CD4-positive, alpha-beta T cell treated with Interleukin-17A for 4 hours (primary cell): ENCODE measurements at regions not wholly inside any gene's neighbourhood (a gene's known extent, or its start where the extent isn't known, plus 50 kb on each side); places are given as distances from the start of the nearest gene placed in this dataset.

Source experiments
- DNase-seq: peaks from one replicate; pipeline ENCODE4 v3.0.0-alpha.2; 2020; ENCODE audit warnings: mixed read lengths

DNA sequence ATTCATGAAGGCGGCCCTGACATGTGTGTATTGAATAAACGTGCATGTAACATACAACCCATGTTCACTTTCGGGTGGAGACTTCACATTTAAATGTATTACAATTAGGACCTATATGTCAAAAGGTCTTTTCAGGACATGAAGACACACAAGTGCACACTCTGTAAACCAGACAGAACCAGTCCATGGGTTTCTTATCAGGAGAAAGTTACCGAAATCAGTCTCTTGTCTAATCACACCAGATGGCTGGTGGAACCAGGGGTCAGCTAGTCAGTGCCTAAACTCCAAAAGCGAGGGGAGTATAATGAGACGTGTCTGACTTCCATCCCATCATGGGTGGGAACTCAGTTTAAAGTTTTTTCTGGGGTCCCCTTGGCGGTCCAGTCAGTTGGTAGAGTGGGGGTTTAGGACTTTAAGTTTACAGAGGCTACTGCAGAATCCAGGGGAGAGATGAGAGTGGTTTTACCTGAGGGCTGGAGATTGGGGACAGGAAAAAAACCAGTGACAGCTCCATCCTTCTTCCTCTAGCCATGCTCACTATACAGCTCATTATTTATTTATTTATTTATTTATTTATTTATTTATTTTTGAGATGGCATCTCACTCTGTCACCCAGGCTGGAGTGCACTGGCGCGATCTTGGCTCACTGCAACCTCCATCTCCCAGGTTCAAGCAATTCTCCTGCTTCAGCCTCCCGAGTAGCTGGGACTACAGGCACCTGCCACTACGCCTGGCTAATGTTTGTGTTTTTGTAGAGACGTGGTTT lies 251.3 kb upstream of the LYZL1 start:
- no peak for DNase-seq

DNA sequence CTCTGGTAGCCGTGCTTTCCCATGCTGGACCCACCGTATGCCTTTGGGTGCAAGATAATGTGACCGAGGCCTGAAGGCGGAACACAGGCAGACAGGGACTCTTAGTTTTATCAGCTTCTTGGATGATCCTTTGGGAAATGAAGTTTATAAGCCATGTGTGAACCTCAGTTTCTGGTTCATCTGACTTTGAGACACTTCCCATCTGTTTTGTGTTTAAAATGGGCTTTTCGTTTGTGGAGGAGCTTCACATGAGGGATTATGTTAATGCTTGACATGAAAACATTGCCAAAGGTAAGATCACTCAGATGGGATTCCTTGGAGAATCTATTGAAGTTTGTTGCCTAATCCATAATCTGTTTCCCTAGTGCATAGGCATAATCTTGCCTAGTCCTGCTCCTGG lies 249.8 kb upstream of the LYZL1 start:
- no peak for DNase-seq

DNA sequence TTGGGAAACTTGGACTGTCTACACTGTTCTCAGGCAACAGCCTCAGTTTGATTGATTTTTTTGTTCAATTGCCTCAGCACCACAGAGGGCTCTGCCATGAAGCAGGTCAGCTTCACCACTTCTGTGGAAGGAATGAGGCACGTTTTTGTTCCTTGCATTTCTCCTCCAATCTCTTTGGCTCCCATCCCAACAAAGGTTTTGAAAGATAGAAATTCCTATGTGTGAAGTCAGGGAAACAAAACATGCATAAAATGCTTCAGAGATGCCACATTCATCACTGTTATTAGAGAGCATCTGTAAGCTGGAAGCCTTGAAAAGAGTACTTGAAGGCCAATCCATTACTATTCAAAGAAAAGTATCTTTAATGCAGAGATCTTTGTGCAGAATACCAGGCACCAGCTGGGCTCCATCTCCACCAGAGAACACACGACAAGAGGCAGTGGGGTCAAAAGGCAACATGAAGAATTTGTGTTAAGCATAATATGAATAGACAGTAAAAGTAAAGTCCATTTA lies 249.1 kb upstream of the LYZL1 start:
- DNase-seq, result no peak

DNA sequence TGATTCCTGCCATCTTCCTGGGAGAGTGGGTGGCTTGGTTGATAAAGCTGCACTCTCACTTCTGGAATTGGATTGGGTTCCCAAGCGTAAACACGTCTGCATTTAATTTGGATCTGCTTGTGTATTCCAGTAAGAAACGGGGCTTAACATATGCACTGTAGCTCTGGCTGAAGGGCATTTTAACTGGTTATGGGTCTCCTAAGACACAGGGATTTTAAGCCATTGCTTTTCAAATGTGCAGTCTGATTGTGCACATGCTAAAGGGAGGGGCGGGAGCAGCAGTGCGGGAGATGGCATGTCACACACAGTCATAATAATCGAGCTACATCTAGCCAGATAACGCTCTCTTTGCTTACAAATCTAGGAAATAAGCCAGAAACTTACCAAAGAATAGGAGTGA lies 247.3 kb upstream of the LYZL1 start:
- DNase-seq, result no peak

DNA sequence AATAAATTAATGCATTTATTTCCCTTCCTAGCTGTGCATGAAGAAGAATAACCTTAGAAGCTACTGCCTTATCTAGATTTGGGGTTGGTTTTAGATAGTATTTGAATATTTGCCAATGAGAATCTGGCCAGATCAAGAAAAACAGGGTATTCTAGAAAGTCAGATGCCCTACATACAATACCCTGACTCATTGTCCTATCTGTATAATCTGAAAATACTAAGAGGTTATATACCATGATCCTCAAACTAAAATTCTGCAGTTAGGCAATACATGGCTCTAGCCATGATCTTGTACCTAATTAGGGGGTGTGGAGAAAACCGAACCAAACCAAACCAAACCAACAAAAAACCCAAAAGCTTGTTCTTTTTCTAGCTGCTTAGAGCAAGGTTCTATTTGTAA lies 240.4 kb upstream of the LYZL1 start:
- DNase-seq, result no peak

DNA sequence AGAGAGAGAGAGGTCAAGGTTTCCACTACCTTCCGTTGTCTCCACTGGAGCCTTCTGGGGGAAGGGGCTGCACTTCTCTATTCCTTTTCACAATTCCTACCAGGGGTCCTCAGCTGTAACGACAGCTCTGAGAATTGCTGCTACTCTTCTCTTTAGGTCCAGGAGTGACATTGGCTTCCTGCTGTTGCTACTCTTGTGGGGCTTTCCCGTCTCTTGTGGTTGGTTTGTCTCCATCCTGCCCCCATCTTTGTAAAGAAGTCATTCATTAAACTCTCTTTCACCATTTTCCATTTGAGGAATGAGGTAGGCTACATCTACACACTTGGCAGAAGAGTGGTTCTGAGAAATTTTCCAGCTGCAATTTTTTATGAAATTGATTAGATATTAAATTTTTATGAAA lies 238.8 kb upstream of the LYZL1 start:
- DNase-seq, result no peak

DNA sequence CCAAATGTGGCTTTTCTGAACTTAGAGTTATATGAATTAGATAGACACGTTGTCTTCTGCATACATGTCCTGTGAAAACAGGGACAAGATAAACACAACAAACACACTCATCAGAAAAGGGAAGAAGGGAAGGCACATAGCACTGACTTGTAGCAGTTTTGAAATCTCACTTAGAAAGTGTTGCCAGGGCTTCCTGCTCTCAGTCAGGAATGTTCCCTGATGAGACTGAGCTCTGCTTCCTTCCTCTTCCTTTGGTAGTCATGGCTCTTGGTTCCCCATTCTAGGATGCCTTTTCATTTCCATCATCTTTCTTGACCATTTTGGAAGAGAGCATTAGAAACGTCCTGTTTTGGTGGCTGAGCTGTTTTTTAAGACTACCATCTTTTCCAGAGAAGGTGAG lies 233.8 kb upstream of the LYZL1 start:
- DNase-seq, result no peak

DNA sequence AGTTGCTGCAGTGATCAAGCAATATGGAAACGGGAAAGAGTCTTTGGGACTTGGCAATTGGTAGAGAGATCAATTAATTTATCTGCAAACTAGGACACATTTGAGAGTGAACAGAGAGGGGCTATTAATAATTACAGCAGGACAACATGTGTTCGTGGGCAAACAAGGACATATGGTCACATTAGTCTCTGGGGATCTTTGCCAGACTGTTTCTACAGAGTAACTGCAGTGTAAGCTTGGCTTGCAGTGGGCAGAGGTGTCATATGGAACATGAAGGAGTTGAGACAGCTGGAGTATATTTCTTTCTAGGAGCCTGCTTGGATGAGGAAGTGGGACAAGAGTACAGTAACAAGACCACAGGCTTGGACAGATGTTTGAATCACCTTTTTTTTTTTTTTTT lies 232.1 kb upstream of the LYZL1 start:
- no peak for DNase-seq

DNA sequence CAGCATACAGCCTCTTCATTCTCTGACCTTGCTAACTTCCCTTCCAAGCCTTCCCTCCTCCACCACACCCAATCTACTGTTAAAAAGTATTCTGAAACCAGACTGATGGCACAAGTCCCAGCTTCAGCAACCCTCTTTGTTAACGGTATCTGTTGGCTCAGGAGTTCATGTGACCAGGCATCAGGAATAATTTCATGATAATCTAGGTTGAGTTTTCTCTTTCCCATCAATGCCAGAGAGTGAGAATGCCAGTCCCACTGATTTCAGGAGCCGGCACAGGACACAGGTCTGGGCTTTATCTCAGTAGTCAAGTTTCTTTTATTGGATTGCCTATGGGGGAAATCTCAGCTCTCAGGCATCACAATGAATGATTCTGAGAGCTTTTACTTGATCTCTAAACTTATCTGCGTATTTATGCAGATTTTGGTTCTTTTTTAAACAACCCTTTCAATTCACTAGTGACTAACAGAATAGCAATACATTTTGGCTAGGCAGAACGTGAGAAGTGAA lies 231.0 kb upstream of the LYZL1 start:
- DNase-seq, result no peak

DNA sequence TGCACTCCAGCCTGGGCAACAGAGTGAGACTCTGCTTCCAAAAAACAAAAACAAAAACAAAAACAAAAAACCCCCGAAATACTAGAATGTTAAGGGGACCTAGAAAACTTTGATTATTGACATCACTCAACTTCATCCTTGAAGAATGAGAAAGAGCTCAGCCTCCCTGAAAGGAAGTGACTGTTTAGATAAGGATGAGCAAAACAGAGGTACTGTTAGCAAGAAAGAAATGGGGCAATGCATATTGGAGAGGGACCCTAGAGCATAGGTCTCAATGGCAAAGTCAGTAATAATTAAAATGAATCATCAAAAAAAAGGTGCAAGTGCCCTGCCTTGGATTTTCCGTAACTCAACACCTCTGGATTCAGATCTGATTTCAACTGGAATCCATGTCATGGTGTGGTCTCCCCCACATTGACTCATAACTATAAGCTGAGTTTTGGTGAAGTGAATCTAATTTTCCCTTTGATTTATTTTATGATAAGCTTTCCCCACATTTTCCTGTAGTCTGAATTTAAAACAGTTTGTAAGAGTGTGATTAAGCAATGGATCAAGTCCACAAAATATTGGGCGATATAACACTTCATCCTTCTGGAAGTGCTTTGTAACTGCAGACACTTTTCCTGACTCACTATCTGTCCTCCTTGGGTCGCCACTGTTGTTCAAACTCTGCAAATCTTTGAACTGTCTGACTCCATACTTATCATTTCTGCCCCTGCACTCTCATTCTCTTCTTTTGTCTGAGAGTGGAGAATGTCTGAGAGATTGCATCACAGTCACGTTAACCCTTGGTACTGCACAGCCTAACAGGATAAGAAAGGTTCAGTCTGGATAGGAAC lies 224.8 kb upstream of the LYZL1 start:
- DNase-seq, result no peak

DNA sequence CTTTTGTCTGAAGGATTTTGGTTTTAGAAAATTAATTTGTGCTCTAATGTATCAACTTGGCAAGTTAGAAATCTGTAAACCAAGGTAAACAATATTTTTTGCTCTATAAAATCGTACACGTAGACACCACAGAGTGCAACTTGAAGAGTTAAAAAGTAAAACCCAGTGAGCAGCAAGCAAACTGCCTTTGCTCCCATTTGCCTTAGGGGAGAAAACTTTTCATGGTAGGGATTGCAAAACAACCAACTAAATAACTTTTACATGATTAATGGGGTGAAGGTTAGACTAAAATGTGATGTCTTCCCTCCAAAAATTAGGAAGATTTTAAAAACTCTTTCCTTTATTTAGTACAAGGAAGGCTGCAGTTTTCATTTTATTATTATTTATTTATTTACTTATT lies 224.2 kb upstream of the LYZL1 start:
- DNase-seq, result no peak

DNA sequence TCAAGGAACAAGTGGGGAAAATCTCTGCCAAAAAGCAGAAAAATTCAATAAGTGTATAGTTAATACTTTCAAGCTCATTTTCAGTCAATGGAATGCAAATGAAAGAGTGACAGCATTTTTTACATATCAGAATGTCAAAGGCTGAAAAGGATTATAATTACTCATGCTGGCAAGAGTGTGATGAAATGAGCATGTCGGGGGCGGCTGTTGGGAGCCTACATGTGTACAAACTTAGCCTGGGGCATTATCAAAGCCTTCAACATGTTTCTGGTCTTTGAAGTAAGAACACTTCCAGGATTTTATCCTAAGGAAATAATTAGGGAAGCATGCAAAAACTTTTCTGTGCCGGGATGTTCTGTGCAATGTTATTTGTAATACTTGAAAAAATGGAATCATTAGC lies 221.7 kb upstream of the LYZL1 start:
- DNase-seq, result no peak

DNA sequence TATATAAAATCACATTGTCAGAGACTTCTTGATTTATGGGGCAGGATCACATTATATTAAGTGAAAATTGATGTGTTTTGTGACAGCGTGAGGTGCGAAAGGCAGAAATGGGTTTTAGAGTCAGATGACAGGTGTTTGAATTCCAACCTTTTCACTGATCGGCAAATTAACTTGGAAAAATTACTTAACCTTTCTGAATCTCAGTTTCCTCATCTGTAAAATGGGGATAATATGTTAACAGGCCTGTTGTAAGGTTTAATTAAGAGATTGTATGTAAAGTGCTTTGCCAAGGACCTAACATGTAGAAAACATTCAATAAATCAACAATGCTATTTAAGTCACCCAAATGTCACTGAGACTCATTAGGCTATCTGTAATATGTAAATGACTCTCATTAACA lies 221.2 kb upstream of the LYZL1 start:
- DNase-seq, result no peak

DNA sequence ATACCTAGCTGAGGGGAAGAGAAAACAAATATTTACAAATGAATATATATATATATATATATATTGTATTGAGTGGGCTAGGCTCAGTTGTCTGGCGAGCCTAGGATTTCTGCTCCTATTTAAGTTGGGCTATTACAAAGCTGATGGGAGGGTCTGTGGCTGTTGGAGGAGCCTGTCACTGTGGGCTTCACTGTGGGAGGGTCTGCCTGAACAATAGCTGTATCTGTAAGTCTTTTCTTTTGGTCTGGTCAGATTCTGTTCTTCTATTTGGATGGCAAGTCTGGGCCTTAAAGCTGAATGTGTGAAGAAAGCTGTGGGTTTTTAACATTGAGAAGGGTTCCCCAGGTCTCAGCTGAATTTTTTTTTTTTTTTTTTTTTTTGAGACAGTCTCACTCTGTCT lies 220.6 kb upstream of the LYZL1 start:
- no peak for DNase-seq

DNA sequence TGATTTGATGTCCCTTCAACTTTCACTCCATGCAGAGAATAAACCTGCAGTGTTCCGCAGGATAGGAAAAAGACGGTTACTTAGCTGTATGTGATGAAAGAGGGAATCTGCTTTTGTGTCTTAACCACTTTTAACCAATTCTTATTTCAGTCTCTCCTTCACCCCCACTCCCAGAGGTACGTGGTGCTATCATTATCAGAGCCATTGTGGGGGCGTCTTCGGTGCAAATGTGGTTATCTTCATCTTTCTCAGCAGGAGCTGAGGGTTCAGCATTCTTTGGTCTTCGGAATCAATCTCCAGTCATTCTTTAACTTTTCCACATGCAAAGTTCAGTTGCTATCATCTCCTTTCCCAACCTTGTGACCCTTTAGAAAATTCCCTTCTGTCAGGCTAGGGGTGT lies 219.9 kb upstream of the LYZL1 start:
- DNase-seq, result no peak

DNA sequence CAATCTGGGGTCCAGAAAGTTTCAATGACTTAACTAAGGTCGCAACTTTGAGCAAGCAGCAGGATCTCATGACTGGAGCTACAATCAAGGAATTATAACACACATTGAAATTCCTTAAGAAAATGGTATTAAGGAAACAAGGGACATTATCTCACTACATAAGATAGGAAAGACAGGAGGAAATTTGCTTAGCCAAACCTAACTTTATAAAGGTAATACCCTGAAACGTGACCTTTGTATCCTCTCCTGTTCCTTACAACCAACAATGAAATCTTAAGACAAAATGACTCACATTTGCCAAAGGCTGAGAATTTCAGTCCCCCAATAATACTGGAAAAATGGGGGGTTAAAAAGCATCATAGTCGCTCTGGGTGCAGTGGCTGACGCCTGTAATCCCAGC lies 218.9 kb upstream of the LYZL1 start:
- no peak for DNase-seq

DNA sequence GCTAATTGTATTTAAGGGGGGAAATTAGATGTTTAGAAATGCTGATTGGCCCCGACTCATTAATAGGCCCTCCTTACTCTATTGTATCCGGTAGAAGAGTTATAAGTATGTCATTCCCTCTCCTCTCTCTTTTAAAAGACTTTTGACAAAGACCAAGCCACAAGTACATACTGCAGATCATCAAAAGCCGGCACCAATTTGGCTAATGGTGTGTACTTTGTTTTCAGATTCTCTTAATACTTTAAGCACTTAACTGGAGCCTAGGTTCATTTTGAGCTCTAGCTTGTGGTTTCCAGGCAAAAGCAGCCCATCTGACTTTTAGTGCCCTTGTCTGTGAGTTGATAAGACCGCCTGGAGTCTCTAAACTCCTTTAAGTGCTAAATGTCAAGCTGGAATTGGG lies 210.0 kb upstream of the LYZL1 start:
- DNase-seq, result no peak

DNA sequence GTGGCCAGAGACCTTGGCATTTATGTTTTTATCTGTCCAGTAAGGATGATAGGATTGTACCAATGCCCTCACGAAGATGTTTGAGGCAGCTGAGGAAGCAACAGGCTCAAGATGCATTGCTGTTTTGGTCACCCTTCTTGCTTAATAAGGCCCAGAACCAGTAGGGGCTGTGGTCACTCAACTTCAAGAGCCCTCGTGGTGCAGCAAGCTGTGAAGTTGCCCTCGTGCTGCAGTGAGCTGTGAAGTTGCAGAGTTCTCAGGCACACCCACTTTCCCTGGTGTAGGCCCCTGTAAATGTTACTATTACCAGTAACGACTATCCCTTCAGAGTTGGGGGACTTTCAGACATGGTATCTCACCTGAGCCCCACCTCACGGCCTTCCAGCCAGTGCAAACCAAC lies 207.6 kb upstream of the LYZL1 start:
- DNase-seq, result no peak

DNA sequence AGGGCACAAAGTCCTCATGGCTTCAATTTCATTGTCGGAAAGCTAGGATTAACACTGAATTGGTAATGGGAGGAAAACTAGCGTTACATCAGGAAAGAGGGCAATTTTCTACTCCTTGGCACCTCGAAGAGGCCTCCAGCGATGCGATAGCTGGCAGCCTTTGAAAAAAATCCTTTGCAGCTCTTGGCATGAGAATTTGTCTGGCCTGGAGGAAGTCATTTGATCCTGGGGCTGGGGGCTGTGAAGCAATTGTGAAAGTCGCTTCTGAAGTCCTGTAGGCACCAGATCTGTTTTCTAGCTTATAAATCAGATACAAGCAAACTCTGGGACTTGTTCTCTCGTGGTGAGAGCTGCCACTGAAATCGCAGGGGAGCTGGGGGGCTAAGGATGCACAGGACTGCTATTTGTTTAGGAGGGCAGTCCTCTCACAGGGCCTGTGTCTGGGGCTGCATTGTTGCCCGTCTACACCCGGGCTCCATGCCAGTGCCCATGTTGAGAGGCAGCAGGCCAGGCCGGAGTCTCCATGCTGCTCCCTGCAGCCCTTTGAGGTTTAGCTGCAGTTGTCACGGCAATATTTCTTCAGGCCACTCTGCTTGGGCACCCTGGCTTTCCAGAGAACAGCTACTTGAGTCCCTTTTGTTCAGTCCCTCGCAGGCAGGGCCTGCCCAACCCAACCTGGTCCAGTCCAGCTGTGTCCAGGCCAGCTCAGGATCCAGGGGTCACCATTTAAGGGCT lies 206.8 kb upstream of the LYZL1 start:
- no peak for DNase-seq

DNA sequence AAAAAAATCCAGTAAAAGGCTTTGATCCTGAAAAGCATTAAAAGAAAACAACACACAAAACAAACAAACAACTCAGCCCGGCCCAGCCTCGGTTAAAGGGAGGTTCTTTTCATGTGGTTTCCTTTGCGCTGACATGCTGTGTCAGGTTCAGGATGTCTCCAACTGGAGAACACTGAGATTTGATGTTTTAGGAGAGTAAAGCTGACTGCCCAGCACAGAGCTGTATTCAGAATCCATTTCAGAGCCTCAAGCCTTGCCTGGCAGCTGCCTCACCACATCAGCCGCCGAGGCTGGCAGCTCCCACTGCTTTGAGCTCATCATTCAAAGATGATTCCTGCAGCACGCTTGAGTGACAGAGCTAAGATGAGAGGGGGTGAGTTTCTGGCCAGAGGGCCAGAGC lies 205.8 kb upstream of the LYZL1 start:
- DNase-seq, result no peak

DNA sequence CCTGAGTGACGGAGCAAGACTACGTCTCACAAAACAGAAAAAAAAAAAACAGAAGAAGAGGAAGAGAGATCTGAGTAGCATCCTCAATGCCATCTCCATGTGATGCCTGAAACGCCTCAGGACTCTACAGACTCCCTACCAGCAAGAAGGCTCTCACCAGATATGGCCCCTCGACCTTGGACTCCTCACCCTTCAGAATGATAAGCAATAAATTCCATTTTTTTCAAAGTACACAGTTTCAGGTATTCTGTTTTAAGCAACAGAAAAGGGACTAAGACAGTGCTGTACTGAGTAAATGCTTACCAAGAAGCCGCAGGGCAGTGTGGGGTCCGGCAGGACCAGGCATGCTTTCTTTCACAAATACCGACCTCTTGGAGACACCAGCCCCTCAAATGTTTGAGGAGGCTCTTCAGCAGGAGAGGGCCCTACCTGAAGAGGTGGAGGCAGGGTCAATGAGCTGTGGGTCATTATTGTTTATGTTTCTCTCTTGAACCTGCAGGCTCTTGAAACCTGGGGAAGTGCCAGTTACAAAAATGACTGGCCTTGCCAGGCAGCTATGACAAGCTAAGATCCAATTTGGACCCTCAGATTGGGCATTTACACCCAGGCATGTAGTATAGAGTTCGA lies 204.1 kb upstream of the LYZL1 start:
- no peak for DNase-seq

DNA sequence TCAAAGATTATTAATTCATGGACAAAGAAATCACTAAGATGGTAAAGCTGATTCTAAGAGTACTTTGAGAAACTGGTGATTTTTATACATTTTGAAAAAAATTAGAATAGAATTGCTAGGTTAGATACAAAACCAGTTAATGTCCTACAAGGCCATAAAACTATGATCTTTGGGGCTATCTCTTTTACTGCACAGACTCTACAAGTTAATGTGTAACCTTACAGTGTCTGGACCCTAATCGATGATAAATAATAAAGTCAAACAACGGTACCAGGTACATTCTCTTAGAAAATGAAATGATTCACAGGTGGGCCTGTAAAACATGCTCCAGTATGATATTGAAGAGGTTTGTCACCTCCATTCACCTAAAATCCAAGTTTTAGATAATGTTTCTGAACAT lies 199.8 kb upstream of the LYZL1 start:
- no peak for DNase-seq

DNA sequence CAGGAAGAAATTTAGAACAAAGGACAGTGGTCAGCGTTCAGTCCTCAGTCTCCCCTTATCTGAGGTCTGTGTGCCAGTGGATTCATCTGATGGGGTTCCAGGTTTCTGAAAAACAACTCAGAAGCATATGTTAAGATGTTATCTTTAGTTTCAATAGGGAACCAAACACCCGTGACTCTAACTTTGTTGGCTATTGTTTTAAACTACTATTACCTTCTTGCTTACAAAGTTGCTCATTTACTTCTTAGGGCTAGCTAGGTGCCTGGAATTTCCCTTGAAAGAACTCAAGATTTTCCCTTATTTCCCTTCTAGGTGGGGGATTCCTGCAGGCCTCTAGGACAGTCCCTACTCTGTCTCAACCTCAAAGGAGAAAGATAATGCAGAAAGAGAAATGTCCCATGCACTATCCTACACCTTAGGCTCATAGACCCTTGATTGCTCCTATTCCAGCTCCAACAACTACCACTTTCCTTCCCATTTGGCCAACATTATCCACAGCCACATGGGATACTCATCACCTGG lies 192.5 kb upstream of the LYZL1 start:
- no peak for DNase-seq
